GM12878 (cell line): ENCODE measurements at regions not wholly inside any gene's neighbourhood (a gene's known extent, or its start where the extent isn't known, plus 50 kb on each side); places are given as distances from the start of the nearest gene placed in this dataset.

ENCODE experiments used
- ATAC-seq: fragments of 200-7000 bp; cut with Tn5 transposase; 3 replicates; pipeline ENCODE4 v1.9.1; 2020; ENCODE audit warnings: mild to moderate bottlenecking, moderate library complexity
- BruUV-seq: library from RNA; stranded (reverse); fragments of 400-500 nt; replicated peaks from 2 replicates; lab custom pipeline; 2021; lab: Mats Ljungman, UMichigan
- CTCF ChIA-PET: fragments of 300-600 bp; sonication (Branson Sonifier 250); formaldehyde crosslinking; extraction: SDS; loops from one replicate; lab custom pipeline; 2021; ENCODE audit warnings: inconsistent platforms; lab: Yijun Ruan, JAX
- POLR2A ChIA-PET: fragments of 350-600 bp; formaldehyde crosslinking; extraction: SDS; loops from one replicate; lab custom pipeline; 2021; ENCODE audit warnings: inconsistent platforms; lab: Charles Lee
- RAD21 ChIA-PET: fragments of 300-600 bp; sonication (Branson Sonifier 250); formaldehyde crosslinking; loops from one replicate; lab custom pipeline; 2023; ENCODE audit warnings: antibody characterized with exemption; ENCODE audit not compliant: unreplicated experiment; lab: Charles Lee
- SMC1A ChIA-PET: fragments of 300-600 bp; sonication (Branson Sonifier 250); formaldehyde crosslinking; loops from one replicate; lab custom pipeline; 2023; ENCODE audit not compliant: unreplicated experiment, uncharacterized antibody; lab: Charles Lee
- DNase-seq: peaks from one replicate; pipeline ENCODE4 v3.0.0-alpha.2; 2011; ENCODE audit warnings: low read depth, low spot score
- FAIRE-seq: peaks from 3 replicates; lab custom pipeline; 2011; peaks lifted over from hg19 to GRCh38; lab: Jason Lieb, UNC
- H2AFZ ChIP-seq: 2 replicates; pipeline ENCODE4 v1.6.0; 2011; ENCODE audit warnings: low read depth, low read length, control low read depth; ENCODE audit not compliant: control insufficient read depth
- H3K27ac ChIP-seq: 2 replicates; pipeline ENCODE4 v1.5.1; 2011; ENCODE audit warnings: control low read depth; ENCODE audit not compliant: control insufficient read depth, insufficient read depth
- H3K27me3 ChIP-seq, 2 experiments: replicated peaks in 1 of 2; 2 replicates each; pipeline versions ENCODE4 v1.6.0 to v1.6.1; 2011; ENCODE audit warnings: low read length in 1 of 2; ENCODE audit not compliant: control insufficient read depth in 2 of 2, insufficient read depth in 2 of 2
- H3K36me3 ChIP-seq, 2 experiments: 2 replicates each; pipeline ENCODE4 v1.5.1; 2011; ENCODE audit warnings: low read length in 1 of 2; ENCODE audit not compliant: control insufficient read depth in 2 of 2, insufficient read depth in 2 of 2
- H3K4me1 ChIP-seq: 2 replicates; pipeline ENCODE4 v1.6.1; 2011; ENCODE audit warnings: mild to moderate bottlenecking, low read length, moderate library complexity, mixed read lengths; ENCODE audit not compliant: control insufficient read depth, insufficient read depth
- H3K4me2 ChIP-seq: 2 replicates; pipeline ENCODE4 v1.6.0; 2011; ENCODE audit warnings: control low read depth; ENCODE audit not compliant: control insufficient read depth, insufficient read depth
- H3K4me3 ChIP-seq: fragments of 200-600 bp; sonication (generic); 2 replicates; pipeline ENCODE4 v1.5.1; 2016
- H3K79me2 ChIP-seq: 2 replicates; pipeline ENCODE4 v1.6.0; 2011; ENCODE audit warnings: low read length; ENCODE audit not compliant: control insufficient read depth, insufficient read depth
- H3K9ac ChIP-seq: 2 replicates; pipeline ENCODE4 v1.8.0; 2011; ENCODE audit warnings: low read length, control low read depth, mixed read lengths; ENCODE audit not compliant: control insufficient read depth, insufficient read depth
- H3K9me3 ChIP-seq: replicated peaks from 3 replicates; pipeline ENCODE4 v1.5.1; 2011; ENCODE audit warnings: mild to moderate bottlenecking, low read length; ENCODE audit not compliant: control insufficient read depth, insufficient read depth
- H4K20me1 ChIP-seq: 2 replicates; pipeline ENCODE4 v1.6.0; 2011; ENCODE audit not compliant: control insufficient read depth, insufficient read depth
- ATF7 ChIP-seq: fragments of 450-650 bp; IDR thresholded peaks from 2 replicates; pipeline ENCODE4 v1.6.1; 2016; ENCODE audit warnings: low read depth, mild to moderate bottlenecking
- BCL11A ChIP-seq: IDR thresholded peaks from 2 replicates; pipeline ENCODE4 v1.6.1; 2011; ENCODE audit warnings: low read depth, low read length
- BCL3 ChIP-seq: IDR thresholded peaks from 2 replicates; pipeline ENCODE4 v1.6.1; 2011; ENCODE audit warnings: borderline replicate concordance, low read depth, mild to moderate bottlenecking, moderate library complexity, low read length; ENCODE audit not compliant: insufficient read depth, poor library complexity, severe bottlenecking
- FOXM1 ChIP-seq: IDR thresholded peaks from 2 replicates; pipeline ENCODE4 v1.6.1; 2012; ENCODE audit warnings: low read depth, mild to moderate bottlenecking, inconsistent platforms, low read length, moderate library complexity
- HSF1 ChIP-seq: fragments of 150-350 bp; IDR thresholded peaks from 2 replicates; pipeline ENCODE4 v1.6.1; 2014; ENCODE audit warnings: mild to moderate bottlenecking, low read depth, low read length
- IRF5 ChIP-seq: fragments of 450-650 bp; IDR thresholded peaks from 2 replicates; pipeline ENCODE4 v1.6.1; 2017; ENCODE audit warnings: borderline replicate concordance
- NBN ChIP-seq: fragments of 450-650 bp; IDR thresholded peaks from 2 replicates; pipeline ENCODE4 v1.6.1; 2016
- PAX5 ChIP-seq: IDR thresholded peaks from 2 replicates; pipeline ENCODE4 v1.6.1; 2011; ENCODE audit warnings: low read depth, low read length, borderline replicate concordance
- PBX3 ChIP-seq: IDR thresholded peaks from 2 replicates; pipeline ENCODE4 v1.6.1; 2011; ENCODE audit warnings: mild to moderate bottlenecking, low read depth, low read length, moderate library complexity; ENCODE audit not compliant: insufficient replicate concordance
- POLR2AphosphoS2 ChIP-seq: IDR thresholded peaks from 2 replicates; pipeline ENCODE4 v1.6.1; 2011; ENCODE audit warnings: low read depth, mild to moderate bottlenecking, low read length, improper control_type of control experiment, moderate library complexity
- SPI1 ChIP-seq: IDR thresholded peaks from 2 replicates; pipeline ENCODE4 v1.6.1; 2011; ENCODE audit warnings: low read depth, mild to moderate bottlenecking, low read length, moderate library complexity, borderline replicate concordance; ENCODE audit not compliant: insufficient read depth
- SRF ChIP-seq, 2 experiments: IDR thresholded peaks; 2 replicates each; pipeline ENCODE4 v1.6.1; 2011; ENCODE audit warnings: low read depth in 2 of 2, low read length in 2 of 2, mild to moderate bottlenecking in 1 of 2, moderate library complexity in 1 of 2
- TBL1XR1 ChIP-seq: IDR thresholded peaks from 2 replicates; pipeline ENCODE4 v1.6.1; 2012; ENCODE audit warnings: low read depth, low read length, improper control_type of control experiment
- WRNIP1 ChIP-seq: IDR thresholded peaks from 2 replicates; pipeline ENCODE4 v1.6.1; 2011; ENCODE audit warnings: low read depth, low read length, improper control_type of control experiment, borderline replicate concordance
- WGBS: methylation state at CpG from one replicate; pipeline ENCODE4 v1.1.6; 2016; ENCODE audit warnings: low lambda C conversion rate; ENCODE audit not compliant: insufficient replicate concordance, insufficient coverage; ENCODE audit errors: missing lambda C conversion rate; 5-methylcytosine and 5-hydroxymethylcytosine counted together
- in situ Hi-C: fragments of 300-500 bp; cut with MboI; formaldehyde crosslinking; loops from 9 replicates; pipeline ENCODE4 v1.14.3; 2018; ENCODE audit warnings: mixed read lengths
- intact Hi-C: fragments of 100-400 bp; cut with micrococcal nuclease; formaldehyde crosslinking; loops from one replicate; pipeline ENCODE4 v1.14.2; 2022; ENCODE audit not compliant: unreplicated experiment

GRCh38 chr14:101320396-101320795 is 240.9 kb upstream of the DIO3 start:
- no peak overlapping the region for H3K27ac ChIP-seq
- ChIA-PET POLR2A (no interaction called here), SMC1A (no interaction called here), CTCF (no interaction called here), RAD21 (no interaction called here)
- no TSS peak for BruUV-seq
- no peaks in the 10 kb centered on the region for H3K36me3 ChIP-seq
- no peak overlapping the region for H2AFZ ChIP-seq
- no peak for ATAC-seq
- H3K9me3 ChIP-seq, result no peaks in the 10 kb centered on the region; the same call in 2 of the 3 replicates
- intact Hi-C loops (no loop called here), in situ Hi-C loops (no loop called here)
- H3K4me1 ChIP-seq, result no peaks in the 10 kb centered on the region
- DNase-seq, result no peak
- no peak for FAIRE-seq
- WGBS, result 0% methylated on average over 1 of the region's 1 CpG
- H3K9ac ChIP-seq, result no peak overlapping the region
- H3K4me2 ChIP-seq, result no peak overlapping the region
- H4K20me1 ChIP-seq, result no peaks in the 10 kb centered on the region
- no peak overlapping the region for H3K4me3 ChIP-seq
- H3K79me2 ChIP-seq, result no peaks in the 10 kb centered on the region
- H3K27me3 ChIP-seq, result no peaks in the 10 kb centered on the region
- TF ChIP-seq PAX5 (no peak), WRNIP1 (no peak), BCL11A (no peak), NBN (no peak), ATF7 (no peak), FOXM1 (no peak), IRF5 (no peak), PBX3 (no peak), SRF (IDR thresholded peaks at IDR 0.05; ENCODE audit: low read depth in 2 of 2, low read length in 2 of 2) (no peak), HSF1 (no peak), SPI1 (no peak), TBL1XR1 (no peak), BCL3 (no peak), POLR2AphosphoS2 (no peak)
